ENCODE measurements at regions not wholly inside any gene's neighbourhood (a gene's known extent, or its start where the extent isn't known, plus 50 kb on each side); places are given as distances from the start of the nearest gene placed in this dataset.

GRCh38 chr4:13701937-13702446 is 74.5 kb upstream of the BOD1L1 start:
- no peak for TF ChIP-seq CTCF (IDR thresholded peaks at IDR 0.05)
- H3K4me1 Mint-ChIP-seq (ENCODE audit: low read depth): peaks cover 9% of the 10 kb centered on the region
- H3K27ac Mint-ChIP-seq (ENCODE audit: unreplicated experiment): no peak overlapping the region
- DNase-seq (ENCODE audit: low spot score): no peak
- H3K9me3 Mint-ChIP-seq (ENCODE audit: low read depth): no peaks in the 10 kb centered on the region
- no peak overlapping the region for H3K4me3 Mint-ChIP-seq (ENCODE audit: unreplicated experiment)
- H3K36me3 Mint-ChIP-seq (ENCODE audit: low read depth): no peaks in the 10 kb centered on the region
- H3K27me3 Mint-ChIP-seq (ENCODE audit: low read depth): peaks cover 5% of the 10 kb centered on the region

GRCh38 chr4:13703096-13703495 is 75.6 kb upstream of the BOD1L1 start:
- H3K4me3 Mint-ChIP-seq (ENCODE audit: unreplicated experiment): no peak overlapping the region
- DNase-seq (ENCODE audit: low spot score): no peak
- no peaks in the 10 kb centered on the region for H3K36me3 Mint-ChIP-seq (ENCODE audit: low read depth)
- peaks cover 5% of the 10 kb centered on the region for H3K27me3 Mint-ChIP-seq (ENCODE audit: low read depth)
- no peak for TF ChIP-seq CTCF (IDR thresholded peaks at IDR 0.05)
- no peak overlapping the region for H3K27ac Mint-ChIP-seq (ENCODE audit: unreplicated experiment)
- no peaks in the 10 kb centered on the region for H3K9me3 Mint-ChIP-seq (ENCODE audit: low read depth)
- peaks cover 9% of the 10 kb centered on the region for H3K4me1 Mint-ChIP-seq (ENCODE audit: low read depth)

- Mint-ChIP-seq H3K36me3 (ENCODE audit: low read depth) (no peaks in the 10 kb centered on the region), H3K27ac (ENCODE audit: unreplicated experiment) (no peak overlapping the region), H3K4me1 (ENCODE audit: low read depth) (peaks cover 9% of the 10 kb centered on the region), H3K9me3 (ENCODE audit: low read depth) (no peaks in the 10 kb centered on the region), H3K4me3 (ENCODE audit: unreplicated experiment) (no peak overlapping the region), H3K27me3 (ENCODE audit: low read depth) (peaks cover 1% of the 10 kb centered on the region)
- DNase-seq (ENCODE audit: low spot score): no peak
- TF ChIP-seq CTCF (IDR thresholded peaks at IDR 0.05): no peak
Measured at GRCh38 chr4:13704035-13704434, 76.5 kb upstream of the BOD1L1 start.

GRCh38 chr4:13704761-13705160 is 77.2 kb upstream of the BOD1L1 start:
- no peak for TF ChIP-seq CTCF (IDR thresholded peaks at IDR 0.05)
- H3K4me1 Mint-ChIP-seq (ENCODE audit: low read depth): peaks cover 9% of the 10 kb centered on the region
- no peak overlapping the region for H3K4me3 Mint-ChIP-seq (ENCODE audit: unreplicated experiment)
- H3K27ac Mint-ChIP-seq (ENCODE audit: unreplicated experiment): no peak overlapping the region
- no peaks in the 10 kb centered on the region for H3K27me3 Mint-ChIP-seq (ENCODE audit: low read depth)
- no peaks in the 10 kb centered on the region for H3K9me3 Mint-ChIP-seq (ENCODE audit: low read depth)
- DNase-seq (ENCODE audit: low spot score): no peak
- no peaks in the 10 kb centered on the region for H3K36me3 Mint-ChIP-seq (ENCODE audit: low read depth)

GRCh38 chr4:13705521-13706041 is 78.1 kb upstream of the BOD1L1 start:
- H3K4me1 Mint-ChIP-seq (ENCODE audit: low read depth): peaks cover 4% of the 10 kb centered on the region
- no peaks in the 10 kb centered on the region for H3K27me3 Mint-ChIP-seq (ENCODE audit: low read depth)
- no peak overlapping the region for H3K4me3 Mint-ChIP-seq (ENCODE audit: unreplicated experiment)
- no peak for TF ChIP-seq CTCF (IDR thresholded peaks at IDR 0.05)
- no peak overlapping the region for H3K27ac Mint-ChIP-seq (ENCODE audit: unreplicated experiment)
- H3K9me3 Mint-ChIP-seq (ENCODE audit: low read depth): no peaks in the 10 kb centered on the region
- H3K36me3 Mint-ChIP-seq (ENCODE audit: low read depth): no peaks in the 10 kb centered on the region
- DNase-seq (ENCODE audit: low spot score): no peak

All from chondrocyte (in vitro differentiated cells).